ENCODE measurements at regions not wholly inside any gene's neighbourhood (a gene's known extent, or its start where the extent isn't known, plus 50 kb on each side); places are given as distances from the start of the nearest gene placed in this dataset.

GRCh38 chr7:119756687-119757086, 516.3 kb upstream of the KCND2 start (continued):
- TF ChIP-seq IRF3 (IDR thresholded peaks at IDR 0.05) (no peak), ZNF592 (IDR thresholded peaks at IDR 0.05) (no peak)

GRCh38 chr7:119758254-119758653, 514.7 kb upstream of the KCND2 start:
- FAIRE-seq (no peak), DNase-seq (ENCODE audit: low read depth, low spot score) (no peak), ATAC-seq (no peak)
- RAD21 ChIA-PET (ENCODE audit: unreplicated experiment), result no interaction called here
- no peaks in the 10 kb centered on the region for H4K20me1 ChIP-seq (ENCODE audit: control insufficient read depth, insufficient read depth)
- CTCF ChIA-PET, result interaction anchor here (1.0 kb wide), 1 partner anchor 9 kb away, joined by 3 read pairs; no protein-coding TSS in a partner anchor
- no TSS peak for BruUV-seq (replicated peaks)
- H3K79me2 ChIP-seq (ENCODE audit: control insufficient read depth, insufficient read depth, low read length), result no peaks in the 10 kb centered on the region
- in situ Hi-C loops (cut with MboI), result no loop called here
- intact Hi-C loops (cut with micrococcal nuclease; ENCODE audit: unreplicated experiment), result no loop called here
- H3K4me1 ChIP-seq (ENCODE audit: control insufficient read depth, insufficient read depth, low read length), result no peaks in the 10 kb centered on the region
- TF ChIP-seq EGR1 (IDR thresholded peaks at IDR 0.05; ENCODE audit: borderline replicate concordance in 1 of 2, low read depth in 2 of 2, low read length in 2 of 2) (no peak), NFXL1 (IDR thresholded peaks at IDR 0.05; ENCODE audit: borderline replicate concordance) (no peak)
- H2AFZ ChIP-seq (ENCODE audit: control insufficient read depth, low read depth, low read length), result no peak overlapping the region
- H3K27me3 ChIP-seq (replicated peaks in 1 of 2; ENCODE audit: control insufficient read depth in 2 of 2, insufficient read depth in 2 of 2, low read length in 1 of 2), result no peaks in the 10 kb centered on the region
- no peak overlapping the region for H3K9ac ChIP-seq (ENCODE audit: control insufficient read depth, insufficient read depth, low read length)
- no peak overlapping the region for H3K4me3 ChIP-seq
- H3K9me3 ChIP-seq (replicated peaks; ENCODE audit: control insufficient read depth, insufficient read depth, low read length), result no peaks in the 10 kb centered on the region
- POLR2A ChIA-PET, result no interaction called here
- H3K36me3 ChIP-seq (ENCODE audit: control insufficient read depth in 2 of 2, insufficient read depth in 2 of 2, low read length in 1 of 2), result no peaks in the 10 kb centered on the region
- H3K4me2 ChIP-seq (ENCODE audit: control insufficient read depth, insufficient read depth), result no peak overlapping the region
- SMC1A ChIA-PET (ENCODE audit: uncharacterized antibody, unreplicated experiment), result no interaction called here
- H3K27ac ChIP-seq (ENCODE audit: control insufficient read depth, insufficient read depth), result no peak overlapping the region
